ENCODE measurements at regions not wholly inside any gene's neighbourhood (a gene's known extent, or its start where the extent isn't known, plus 50 kb on each side); places are given as distances from the start of the nearest gene placed in this dataset.

- TF ChIP-seq YY1 (IDR thresholded peaks at IDR 0.05; ENCODE audit: insufficient read depth, insufficient read length) (no peak), ZNF274 (IDR thresholded peaks at IDR 0.05; ENCODE audit: low read depth, low read length) (no peak), SUZ12 (IDR thresholded peaks at IDR 0.05; ENCODE audit: extremely low read depth, insufficient read depth, insufficient read length) (no peak)
These were observed 189.9 kb downstream of the MTERF1 start for GRCh38 chr7:91690541-91691070.
